Astrocyte (in vitro differentiated cells and primary cell): ENCODE measurements at regions not wholly inside any gene's neighbourhood (a gene's known extent, or its start where the extent isn't known, plus 50 kb on each side); places are given as distances from the start of the nearest gene placed in this dataset.
A peak's percentile ranks its signal among the peaks of the same experiment; 100 is the strongest.

ENCODE experiments used
- DNase-seq: peaks from one replicate; pipeline ENCODE4 v3.0.0-alpha.2; 2010; ENCODE audit warnings: low read depth
- FAIRE-seq: peaks from 2 replicates; lab custom pipeline; 2011; peaks lifted over from hg19 to GRCh38; lab: Jason Lieb, UNC
- H2AFZ ChIP-seq: 2 replicates; pipeline ENCODE4 v1.6.0; 2012; ENCODE audit warnings: low read depth, low read length, inconsistent platforms
- H3K27ac ChIP-seq: 2 replicates; pipeline ENCODE4 v1.5.1; 2011; ENCODE audit warnings: low read depth, low read length, inconsistent platforms
- H3K27me3 ChIP-seq: 2 replicates; pipeline ENCODE4 v1.6.0; 2011; ENCODE audit warnings: low read length, inconsistent platforms; ENCODE audit not compliant: insufficient read depth
- H3K36me3 ChIP-seq: 2 replicates; pipeline ENCODE4 v1.5.1; 2011; ENCODE audit warnings: low read length, inconsistent platforms; ENCODE audit not compliant: insufficient read depth
- H3K4me1 ChIP-seq: 2 replicates; pipeline ENCODE4 v1.5.1; 2011; ENCODE audit warnings: low read length, inconsistent platforms; ENCODE audit not compliant: insufficient read depth
- H3K4me2 ChIP-seq: 2 replicates; pipeline ENCODE4 v1.6.0; 2012; ENCODE audit warnings: low read length, inconsistent platforms
- H3K4me3 ChIP-seq: 2 replicates; pipeline ENCODE4 v1.5.1; 2011; ENCODE audit warnings: low read depth, mild to moderate bottlenecking, low read length, inconsistent platforms; ENCODE audit not compliant: insufficient read depth
- H3K79me2 ChIP-seq: 2 replicates; pipeline ENCODE4 v1.6.0; 2012; ENCODE audit warnings: mild to moderate bottlenecking, low read length, inconsistent platforms; ENCODE audit not compliant: insufficient read depth
- H3K9ac ChIP-seq: 2 replicates; pipeline ENCODE4 v1.6.0; 2012; ENCODE audit warnings: mild to moderate bottlenecking, low read length, inconsistent platforms
- H3K9me3 ChIP-seq: 2 replicates; pipeline ENCODE4 v1.5.1; 2012; ENCODE audit warnings: low read depth, mild to moderate bottlenecking, low read length, inconsistent platforms; ENCODE audit not compliant: insufficient read depth
- H4K20me1 ChIP-seq: 2 replicates; pipeline ENCODE4 v1.6.0; 2012; ENCODE audit warnings: low read length, inconsistent platforms; ENCODE audit not compliant: insufficient read depth
- H3K27ac Mint-ChIP-seq: one replicate; pipeline ENCODE4 v1.8.0; 2021; ENCODE audit warnings: mild to moderate bottlenecking, mixed read lengths; ENCODE audit not compliant: unreplicated experiment
- H3K27me3 Mint-ChIP-seq: one replicate; pipeline ENCODE4 v1.8.0; 2021; ENCODE audit warnings: low read depth, mixed read lengths; ENCODE audit not compliant: unreplicated experiment
- H3K36me3 Mint-ChIP-seq: one replicate; pipeline ENCODE4 v1.8.0; 2021; ENCODE audit warnings: low read depth, mixed read lengths; ENCODE audit not compliant: unreplicated experiment
- H3K4me1 Mint-ChIP-seq: one replicate; pipeline ENCODE4 v1.8.0; 2021; ENCODE audit warnings: low read depth, mixed read lengths; ENCODE audit not compliant: unreplicated experiment
- H3K4me3 Mint-ChIP-seq: one replicate; pipeline ENCODE4 v1.8.0; 2021; ENCODE audit warnings: mild to moderate bottlenecking, moderate library complexity, mixed read lengths; ENCODE audit not compliant: unreplicated experiment
- H3K9me3 Mint-ChIP-seq: one replicate; pipeline ENCODE4 v1.8.0; 2021; ENCODE audit warnings: mild to moderate bottlenecking, mixed read lengths; ENCODE audit not compliant: unreplicated experiment
- CTCF ChIP-seq: IDR thresholded peaks from 2 replicates; pipeline ENCODE4 v1.5.1; 2011; ENCODE audit warnings: low read depth, mild to moderate bottlenecking, inconsistent platforms, low read length, moderate library complexity; ENCODE audit not compliant: insufficient read depth
- EZH2 ChIP-seq: IDR thresholded peaks from 2 replicates; pipeline ENCODE4 v1.6.1; 2012; ENCODE audit warnings: mild to moderate bottlenecking, low read length, inconsistent platforms; ENCODE audit not compliant: insufficient read depth

GRCh38 chr2:67581751-67582150 lies 184.6 kb downstream of the ETAA1 start:
- FAIRE-seq: no peak
- H3K27ac Mint-ChIP-seq: no peak overlapping the region
- H2AFZ ChIP-seq: no peak overlapping the region
- H3K4me1 Mint-ChIP-seq: no peaks in the 10 kb centered on the region
- H3K4me3 Mint-ChIP-seq: no peak overlapping the region
- TF ChIP-seq CTCF: no peak
- TF ChIP-seq EZH2: no peak
- H4K20me1 ChIP-seq: no peaks in the 10 kb centered on the region
- H3K4me2 ChIP-seq: no peak overlapping the region
- H3K36me3 Mint-ChIP-seq: peaks cover 2% of the 10 kb centered on the region
- H3K9me3 ChIP-seq: no peaks in the 10 kb centered on the region
- H3K4me1 ChIP-seq: no peaks in the 10 kb centered on the region
- no peak overlapping the region for H3K27ac ChIP-seq
- no peaks in the 10 kb centered on the region for H3K27me3 Mint-ChIP-seq
- H3K9me3 Mint-ChIP-seq: peaks cover 38% of the 10 kb centered on the region
- H3K27me3 ChIP-seq: no peaks in the 10 kb centered on the region
- no peaks in the 10 kb centered on the region for H3K36me3 ChIP-seq
- DNase-seq: no peak
- H3K79me2 ChIP-seq: no peaks in the 10 kb centered on the region
- H3K9ac ChIP-seq: no peak overlapping the region
- no peak overlapping the region for H3K4me3 ChIP-seq

GRCh38 chr2:67583185-67583584 lies 186.1 kb downstream of the ETAA1 start:
- H2AFZ ChIP-seq: no peak overlapping the region
- peak; percentile 20 for FAIRE-seq

More at GRCh38 chr2:67583185-67583584, 186.1 kb downstream of the ETAA1 start:
- Histone ChIP-seq H3K4me1 (no peaks in the 10 kb centered on the region), H3K27me3 (no peaks in the 10 kb centered on the region), H4K20me1 (no peaks in the 10 kb centered on the region), H3K9ac (no peak overlapping the region), H3K79me2 (no peaks in the 10 kb centered on the region), H3K4me2 (no peak overlapping the region), H3K27ac (no peak overlapping the region), H3K4me3 (no peak overlapping the region), H3K9me3 (no peaks in the 10 kb centered on the region), H3K36me3 (no peaks in the 10 kb centered on the region)
- no peak overlapping the region for H3K4me3 Mint-ChIP-seq
- H3K4me1 Mint-ChIP-seq: no peaks in the 10 kb centered on the region
- no peaks in the 10 kb centered on the region for H3K27me3 Mint-ChIP-seq
- peaks cover 2% of the 10 kb centered on the region for H3K36me3 Mint-ChIP-seq
- no peak for DNase-seq
- TF ChIP-seq EZH2 (no peak), CTCF (no peak)
- peaks cover 34% of the 10 kb centered on the region for H3K9me3 Mint-ChIP-seq
- no peak overlapping the region for H3K27ac Mint-ChIP-seq
